GM20000 (cell line): ENCODE measurements at regions not wholly inside any gene's neighbourhood (a gene's known extent, or its start where the extent isn't known, plus 50 kb on each side); places are given as distances from the start of the nearest gene placed in this dataset.
A peak's percentile ranks its signal among the peaks of the same experiment; 100 is the strongest.

Source experiments
- DNase-seq: peaks from one replicate; pipeline ENCODE4 v3.0.0; 2012; ENCODE audit warnings: low spot score
- CTCF ChIP-seq: IDR thresholded peaks from 2 replicates; pipeline ENCODE4 v1.5.1; 2012; ENCODE audit warnings: mild to moderate bottlenecking, control low read depth; ENCODE audit errors: extremely low read depth, missing control alignments

- DNase-seq = no peak
- TF ChIP-seq CTCF = no peak
Measured at GRCh38 chr6:56328728-56329090, 81.3 kb upstream of the COL21A1 start.

DNA sequence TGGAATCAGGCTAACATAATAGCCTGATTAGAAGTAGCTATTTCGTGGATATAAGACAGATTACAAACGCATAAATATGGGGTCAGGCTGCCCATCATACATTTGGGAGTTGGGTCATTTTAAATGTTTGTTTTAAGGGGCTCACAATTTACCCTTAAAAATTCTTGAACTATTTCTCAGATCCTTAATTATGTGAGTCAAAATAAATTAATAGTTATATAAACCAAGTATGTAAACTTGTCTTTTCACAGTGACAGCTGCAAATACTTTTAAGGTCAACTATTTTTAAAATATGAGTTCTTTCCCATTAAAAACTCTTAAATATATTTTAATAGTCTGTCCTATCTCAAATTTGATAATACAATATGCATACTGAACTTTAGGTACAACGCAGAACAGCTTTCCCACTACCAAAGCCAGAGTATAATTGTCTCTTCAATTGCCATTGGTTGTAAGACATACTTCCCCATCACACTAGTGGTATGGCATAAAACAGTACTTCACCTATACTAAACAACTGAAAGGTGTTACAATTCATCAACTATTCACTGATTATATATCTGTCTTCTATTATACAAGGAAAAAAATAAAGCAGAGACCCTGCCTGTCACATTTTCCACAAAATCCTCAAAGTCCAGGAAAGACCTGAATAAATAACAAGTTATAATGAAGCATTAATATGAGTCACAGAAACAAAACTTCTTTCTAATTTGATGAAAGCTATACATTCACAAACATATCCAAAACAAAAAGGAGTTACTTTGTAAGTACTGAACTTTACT is 80.8 kb upstream of the COL21A1 start:
- DNase-seq = no peak
- TF ChIP-seq CTCF = no peak

DNA sequence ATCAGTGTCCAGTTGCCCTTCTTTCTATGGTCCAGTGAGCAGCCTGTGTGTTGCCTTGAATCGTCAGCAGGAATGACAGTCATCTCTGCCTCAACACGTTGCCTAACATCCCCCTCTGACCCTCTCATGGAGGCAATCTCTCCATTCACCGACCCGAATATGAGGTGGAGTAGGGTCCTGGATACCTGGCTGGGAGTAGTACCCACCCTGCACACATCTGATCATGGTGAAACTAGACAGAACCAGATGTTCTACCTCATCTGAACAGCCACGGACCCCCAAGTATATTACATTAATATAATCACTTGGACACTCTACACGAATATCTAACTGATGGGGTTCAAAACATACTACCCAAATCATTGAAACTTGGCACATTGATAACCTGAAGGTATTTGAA is 77.0 kb upstream of the COL21A1 start:
- DNase-seq = no peak
- TF ChIP-seq CTCF = no peak

- no peak for TF ChIP-seq CTCF
- DNase-seq = no peak
Measured at GRCh38 chr6:56318851-56319250, 71.5 kb upstream of the COL21A1 start.

GRCh38 chr6:56314683-56315523 is 67.5 kb upstream of the COL21A1 start:
- peak; percentile 68 for TF ChIP-seq CTCF
- DNase-seq = peak; percentile 36

DNA sequence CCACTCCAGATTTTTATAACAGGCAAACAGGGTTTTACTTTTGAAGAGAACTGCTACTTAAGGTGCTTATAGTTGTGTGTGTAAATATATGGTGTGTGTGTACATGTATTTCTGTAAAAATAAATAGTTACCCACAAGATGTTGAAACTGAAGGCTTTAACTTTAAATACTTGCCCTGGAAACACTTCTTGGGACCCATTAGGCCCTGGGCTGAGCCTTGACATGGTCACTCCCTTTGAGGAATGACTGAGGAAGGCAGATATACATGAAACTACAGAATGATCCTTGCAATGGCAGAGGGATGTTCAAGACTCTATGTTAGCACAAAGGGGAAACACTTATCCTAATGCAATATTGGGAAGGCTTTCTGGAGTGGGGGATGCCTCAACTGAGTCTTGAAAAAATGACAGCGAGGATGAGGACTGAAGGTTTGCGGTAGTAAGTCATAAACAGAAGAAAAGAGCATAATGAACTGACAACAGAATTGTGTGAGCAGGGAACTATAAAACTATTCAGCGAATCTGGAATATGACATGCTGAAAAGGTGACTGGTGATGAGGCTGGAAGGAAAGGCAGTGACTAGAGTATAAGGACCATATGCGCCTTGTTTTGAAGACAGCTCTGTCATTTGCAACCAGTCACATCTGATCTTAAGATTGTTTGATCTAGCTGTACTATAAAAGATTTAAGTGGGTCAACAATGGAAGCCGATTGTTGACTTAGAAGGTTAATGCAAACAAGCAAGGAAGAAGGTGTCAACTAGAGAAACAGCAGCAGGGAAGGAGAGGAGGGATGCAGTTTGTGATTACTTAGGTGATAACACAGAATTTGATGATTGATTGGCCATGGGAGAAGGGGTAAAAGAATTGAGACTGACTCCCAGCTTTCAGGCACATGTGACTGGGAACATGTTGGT is 64.4 kb upstream of the COL21A1 start:
- no peak for TF ChIP-seq CTCF
- no peak for DNase-seq
